OCI-LY7 (cell line): ENCODE measurements at regions not wholly inside any gene's neighbourhood (a gene's known extent, or its start where the extent isn't known, plus 50 kb on each side); places are given as distances from the start of the nearest gene placed in this dataset.

Experiments used
- EZH2phosphoT487 ChIP-seq: fragments of 200-600 bp; sonication (generic); IDR thresholded peaks from 2 replicates; pipeline ENCODE4 v1.6.1; 2018; ENCODE audit warnings: low read depth, borderline replicate concordance, mild to moderate bottlenecking, mixed run types, antibody characterized with exemption, low read length, moderate library complexity, mixed read lengths
- TF ChIP-seq, protein P1 (sequence below): fragments of 200-600 bp; sonication (generic); conservative IDR thresholded peaks from 2 replicates; pipeline ENCODE4 v1.5.1; 2014; ENCODE audit warnings: mild to moderate bottlenecking, antibody characterized with exemption, low read length, moderate library complexity, mixed read lengths

DNA sequence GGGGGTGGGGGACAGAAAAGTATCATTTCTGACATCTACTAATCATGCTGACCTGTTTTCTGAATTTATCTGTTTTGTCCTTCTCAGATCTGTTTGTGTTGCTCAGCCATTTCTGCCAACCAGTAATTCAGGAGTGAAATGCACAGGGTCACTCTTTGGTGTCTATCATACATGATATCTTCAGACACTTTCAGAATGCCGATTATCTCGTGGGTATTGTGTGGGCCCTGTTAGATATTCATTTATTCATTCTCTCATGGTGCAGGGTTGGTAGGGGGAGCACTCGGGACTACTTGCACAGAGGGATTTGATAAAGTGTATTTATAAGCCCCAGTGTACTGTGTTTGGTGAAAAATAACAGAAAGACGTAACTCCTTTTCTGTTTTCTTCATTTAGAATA is 101.2 kb upstream of the CITED2 start:
- TF ChIP-seq, protein P1, sequence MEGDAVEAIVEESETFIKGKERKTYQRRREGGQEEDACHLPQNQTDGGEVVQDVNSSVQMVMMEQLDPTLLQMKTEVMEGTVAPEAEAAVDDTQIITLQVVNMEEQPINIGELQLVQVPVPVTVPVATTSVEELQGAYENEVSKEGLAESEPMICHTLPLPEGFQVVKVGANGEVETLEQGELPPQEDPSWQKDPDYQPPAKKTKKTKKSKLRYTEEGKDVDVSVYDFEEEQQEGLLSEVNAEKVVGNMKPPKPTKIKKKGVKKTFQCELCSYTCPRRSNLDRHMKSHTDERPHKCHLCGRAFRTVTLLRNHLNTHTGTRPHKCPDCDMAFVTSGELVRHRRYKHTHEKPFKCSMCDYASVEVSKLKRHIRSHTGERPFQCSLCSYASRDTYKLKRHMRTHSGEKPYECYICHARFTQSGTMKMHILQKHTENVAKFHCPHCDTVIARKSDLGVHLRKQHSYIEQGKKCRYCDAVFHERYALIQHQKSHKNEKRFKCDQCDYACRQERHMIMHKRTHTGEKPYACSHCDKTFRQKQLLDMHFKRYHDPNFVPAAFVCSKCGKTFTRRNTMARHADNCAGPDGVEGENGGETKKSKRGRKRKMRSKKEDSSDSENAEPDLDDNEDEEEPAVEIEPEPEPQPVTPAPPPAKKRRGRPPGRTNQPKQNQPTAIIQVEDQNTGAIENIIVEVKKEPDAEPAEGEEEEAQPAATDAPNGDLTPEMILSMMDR: no peak
- no peak for TF ChIP-seq EZH2phosphoT487
